ENCODE measurements at regions not wholly inside any gene's neighbourhood (a gene's known extent, or its start where the extent isn't known, plus 50 kb on each side); places are given as distances from the start of the nearest gene placed in this dataset.

GRCh38 chr10:78993261-78993945 is 75.4 kb upstream of the ZMIZ1 start:
- POLR2A ChIA-PET: no interaction called here
- CTCF ChIA-PET: no interaction called here
- no peaks in the 10 kb centered on the region for H3K27me3 ChIP-seq (ENCODE audit: control insufficient read depth, insufficient read depth, low read length)
- no peak overlapping the region for H3K4me3 ChIP-seq (ENCODE audit: low read depth, low read length)
- H3K27ac ChIP-seq (ENCODE audit: low read depth, low read length): no peak overlapping the region
- no peak for TF ChIP-seq CTCF (IDR thresholded peaks at IDR 0.05; ENCODE audit: low read depth, low read length)
- peaks cover 4% of the 10 kb centered on the region for H3K9me3 ChIP-seq (ENCODE audit: control insufficient read depth, insufficient read depth, low read length)
- DNase-seq (ENCODE audit: low read depth, low spot score): no peak

GRCh38 chr10:78995987-78996791 is 72.6 kb upstream of the ZMIZ1 start:
- TF ChIP-seq CTCF (IDR thresholded peaks at IDR 0.05; ENCODE audit: low read depth, low read length): no peak
- no peak overlapping the region for H3K4me3 ChIP-seq (ENCODE audit: low read depth, low read length)
- H3K9me3 ChIP-seq (ENCODE audit: control insufficient read depth, insufficient read depth, low read length): no peaks in the 10 kb centered on the region
- DNase-seq (ENCODE audit: low read depth, low spot score): no peak
- POLR2A ChIA-PET: no interaction called here
- CTCF ChIA-PET: no interaction called here
- no peak overlapping the region for H3K27ac ChIP-seq (ENCODE audit: low read depth, low read length)
- H3K27me3 ChIP-seq (ENCODE audit: control insufficient read depth, insufficient read depth, low read length): no peaks in the 10 kb centered on the region

- Histone ChIP-seq H3K27me3 (ENCODE audit: control insufficient read depth, insufficient read depth, low read length) (peaks cover 1% of the 10 kb centered on the region), H3K4me3 (ENCODE audit: low read depth, low read length) (no peak overlapping the region), H3K9me3 (ENCODE audit: control insufficient read depth, insufficient read depth, low read length) (no peaks in the 10 kb centered on the region), H3K27ac (ENCODE audit: low read depth, low read length) (no peak overlapping the region)
- ChIA-PET CTCF (no interaction called here), POLR2A (no interaction called here)
- no peak for TF ChIP-seq CTCF (IDR thresholded peaks at IDR 0.05; ENCODE audit: low read depth, low read length)
- no peak for DNase-seq (ENCODE audit: low read depth, low spot score)
These were observed 72.0 kb upstream of the ZMIZ1 start for GRCh38 chr10:78996792-78997129.

- Histone ChIP-seq H3K27me3 (ENCODE audit: control insufficient read depth, insufficient read depth, low read length) (peaks cover 7% of the 10 kb centered on the region), H3K4me3 (ENCODE audit: low read depth, low read length) (no peak overlapping the region), H3K9me3 (ENCODE audit: control insufficient read depth, insufficient read depth, low read length) (no peaks in the 10 kb centered on the region), H3K27ac (ENCODE audit: low read depth, low read length) (no peak overlapping the region)
- no peak for TF ChIP-seq CTCF (IDR thresholded peaks at IDR 0.05; ENCODE audit: low read depth, low read length)
- CTCF ChIA-PET: interaction anchor here (0.6 kb wide), 1 partner anchor 24 kb away, joined by 3 read pairs; no protein-coding TSS in a partner anchor
- POLR2A ChIA-PET: interaction anchor here (0.7 to 1.5 kb wide), 2 partner anchors 10 to 24 kb away, joined by 4 to 5 read pairs; no protein-coding TSS in a partner anchor
- no peak for DNase-seq (ENCODE audit: low read depth, low spot score)
These were observed 70.8 kb upstream of the ZMIZ1 start for GRCh38 chr10:78997635-78998618.
